ENCODE measurements at regions not wholly inside any gene's neighbourhood (a gene's known extent, or its start where the extent isn't known, plus 50 kb on each side); places are given as distances from the start of the nearest gene placed in this dataset.

DNA sequence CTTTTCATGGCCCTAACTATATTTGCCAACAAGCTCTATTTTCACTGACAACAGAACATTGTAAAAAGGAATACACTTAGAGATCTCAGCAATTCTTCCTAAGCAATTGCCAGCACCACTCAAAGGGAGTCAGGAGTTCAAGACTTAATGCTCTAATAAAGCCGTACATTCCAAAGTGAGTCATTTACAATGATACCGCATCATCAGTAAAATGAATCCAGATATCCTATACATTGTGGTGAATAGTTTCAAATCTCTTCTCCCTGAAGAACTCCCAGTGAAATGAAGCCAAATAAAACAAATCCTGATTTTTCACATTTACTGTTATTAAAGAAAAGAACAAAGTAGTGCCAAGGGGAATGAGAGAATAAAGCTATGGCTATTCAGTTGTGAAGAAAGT lies 2898.7 kb upstream of the PCDH20 start:
- DNase-seq = no peak
- intact Hi-C loops (cut with DNase I) = no loop called here
- Histone ChIP-seq H3K9me3 (no peaks in the 10 kb centered on the region), H3K27ac (no peak overlapping the region), H3K4me1 (ENCODE audit: insufficient read depth) (no peaks in the 10 kb centered on the region), H3K27me3 (no peaks in the 10 kb centered on the region), H3K4me3 (no peak overlapping the region), H3K36me3 (no peaks in the 10 kb centered on the region)
- TF ChIP-seq POLR2A (IDR thresholded peaks at IDR 0.05) (no peak), EP300 (IDR thresholded peaks at IDR 0.05) (no peak)
- TF ChIP-seq, protein P1, sequence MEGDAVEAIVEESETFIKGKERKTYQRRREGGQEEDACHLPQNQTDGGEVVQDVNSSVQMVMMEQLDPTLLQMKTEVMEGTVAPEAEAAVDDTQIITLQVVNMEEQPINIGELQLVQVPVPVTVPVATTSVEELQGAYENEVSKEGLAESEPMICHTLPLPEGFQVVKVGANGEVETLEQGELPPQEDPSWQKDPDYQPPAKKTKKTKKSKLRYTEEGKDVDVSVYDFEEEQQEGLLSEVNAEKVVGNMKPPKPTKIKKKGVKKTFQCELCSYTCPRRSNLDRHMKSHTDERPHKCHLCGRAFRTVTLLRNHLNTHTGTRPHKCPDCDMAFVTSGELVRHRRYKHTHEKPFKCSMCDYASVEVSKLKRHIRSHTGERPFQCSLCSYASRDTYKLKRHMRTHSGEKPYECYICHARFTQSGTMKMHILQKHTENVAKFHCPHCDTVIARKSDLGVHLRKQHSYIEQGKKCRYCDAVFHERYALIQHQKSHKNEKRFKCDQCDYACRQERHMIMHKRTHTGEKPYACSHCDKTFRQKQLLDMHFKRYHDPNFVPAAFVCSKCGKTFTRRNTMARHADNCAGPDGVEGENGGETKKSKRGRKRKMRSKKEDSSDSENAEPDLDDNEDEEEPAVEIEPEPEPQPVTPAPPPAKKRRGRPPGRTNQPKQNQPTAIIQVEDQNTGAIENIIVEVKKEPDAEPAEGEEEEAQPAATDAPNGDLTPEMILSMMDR (IDR thresholded peaks at IDR 0.05) = no peak
- 65 to 81% (median 70%) methylated on average over 2 of the region's 2 CpGs for WGBS, 3 donors

DNA sequence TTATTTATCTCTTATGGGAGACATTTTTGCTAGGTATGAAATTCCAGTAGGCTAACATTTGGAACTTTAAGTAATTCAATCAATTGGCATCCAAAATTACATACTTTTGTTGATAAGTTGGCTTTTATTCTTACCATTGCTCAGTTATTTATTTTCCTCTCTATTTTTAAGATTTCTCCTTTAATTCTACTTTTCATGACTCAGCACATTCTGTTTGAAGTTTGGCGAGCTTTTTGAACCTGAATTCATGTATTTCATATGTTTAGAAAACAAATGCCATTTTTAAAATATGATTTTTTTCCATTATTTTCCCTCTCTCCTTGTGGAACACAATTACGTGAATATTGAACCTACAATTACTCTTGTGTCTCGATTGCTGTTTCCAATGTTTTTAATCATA lies 2896.3 kb upstream of the PCDH20 start:
- H3K27me3 ChIP-seq = no peaks in the 10 kb centered on the region
- H3K4me3 ChIP-seq = no peak overlapping the region
- DNase-seq = no peak
- 76 to 87% (median 77%) methylated on average over 3 of the region's 3 CpGs for WGBS, 3 donors
- H3K4me1 ChIP-seq (ENCODE audit: insufficient read depth) = no peaks in the 10 kb centered on the region
- no peaks in the 10 kb centered on the region for H3K9me3 ChIP-seq
- H3K27ac ChIP-seq = no peak overlapping the region
- intact Hi-C loops (cut with DNase I) = no loop called here
- TF ChIP-seq, protein P1 (IDR thresholded peaks at IDR 0.05) = no peak
- TF ChIP-seq EP300 (IDR thresholded peaks at IDR 0.05) (no peak), POLR2A (IDR thresholded peaks at IDR 0.05) (no peak)
- H3K36me3 ChIP-seq = no peaks in the 10 kb centered on the region

DNA sequence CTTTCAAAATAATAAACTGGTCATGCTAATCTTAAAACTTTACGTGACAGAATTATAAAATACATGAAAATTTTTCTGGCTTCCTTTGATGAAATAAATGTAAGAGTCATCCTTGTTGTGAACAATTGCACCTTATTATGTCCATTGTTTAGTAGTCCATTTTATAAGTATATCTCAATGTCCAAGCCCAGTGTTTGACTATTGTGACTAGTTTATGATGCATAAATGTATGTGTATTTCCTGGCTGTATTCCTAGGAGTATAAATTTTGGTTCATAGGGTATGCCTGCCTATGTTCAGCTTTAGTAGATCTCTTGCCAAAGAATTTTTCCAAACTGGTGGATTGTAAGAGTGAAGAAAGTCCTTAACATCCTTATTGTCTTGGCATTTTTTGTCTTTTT lies 2895.5 kb upstream of the PCDH20 start:
- 84 to 92% (median 89%) methylated on average over 1 of the region's 1 CpG for WGBS, 3 donors
- Histone ChIP-seq H3K4me1 (ENCODE audit: insufficient read depth) (no peaks in the 10 kb centered on the region), H3K4me3 (no peak overlapping the region), H3K9me3 (no peaks in the 10 kb centered on the region), H3K27ac (no peak overlapping the region), H3K27me3 (no peaks in the 10 kb centered on the region), H3K36me3 (no peaks in the 10 kb centered on the region)
- no peak for TF ChIP-seq EP300 (IDR thresholded peaks at IDR 0.05)
- TF ChIP-seq, protein P1 (IDR thresholded peaks at IDR 0.05) = no peak
- TF ChIP-seq POLR2A (IDR thresholded peaks at IDR 0.05) = no peak
- DNase-seq = no peak
- intact Hi-C loops (cut with DNase I) = no loop called here

DNA sequence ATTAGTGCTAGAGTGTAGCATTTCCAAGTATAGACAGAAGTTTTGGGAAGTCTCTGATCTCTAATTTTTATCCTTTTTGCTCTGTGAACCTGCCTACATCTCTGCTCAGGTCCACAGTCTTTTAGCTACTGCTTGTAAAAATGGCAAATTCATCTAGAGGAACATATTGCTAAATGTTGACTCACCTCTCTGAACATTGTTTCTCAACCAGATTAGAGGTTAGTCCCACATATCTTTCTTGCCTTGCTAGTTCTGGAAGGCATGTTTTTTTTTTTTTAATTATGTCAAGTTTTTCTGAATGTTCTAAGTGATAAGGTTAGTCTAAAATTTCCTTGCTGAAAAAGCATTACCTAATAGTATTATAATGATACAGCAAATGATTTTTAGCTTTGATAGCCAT lies 2889.6 kb upstream of the PCDH20 start:
- no peak overlapping the region for H3K27ac ChIP-seq
- intact Hi-C loops (cut with DNase I) = no loop called here
- no peaks in the 10 kb centered on the region for H3K4me1 ChIP-seq (ENCODE audit: insufficient read depth)
- H3K9me3 ChIP-seq = no peaks in the 10 kb centered on the region
- no peaks in the 10 kb centered on the region for H3K36me3 ChIP-seq
- no peak for DNase-seq
- H3K4me3 ChIP-seq = no peak overlapping the region
- TF ChIP-seq POLR2A (IDR thresholded peaks at IDR 0.05) (no peak), EP300 (IDR thresholded peaks at IDR 0.05) (no peak)
- TF ChIP-seq, protein P1 (IDR thresholded peaks at IDR 0.05) = no peak
- no peaks in the 10 kb centered on the region for H3K27me3 ChIP-seq

DNA sequence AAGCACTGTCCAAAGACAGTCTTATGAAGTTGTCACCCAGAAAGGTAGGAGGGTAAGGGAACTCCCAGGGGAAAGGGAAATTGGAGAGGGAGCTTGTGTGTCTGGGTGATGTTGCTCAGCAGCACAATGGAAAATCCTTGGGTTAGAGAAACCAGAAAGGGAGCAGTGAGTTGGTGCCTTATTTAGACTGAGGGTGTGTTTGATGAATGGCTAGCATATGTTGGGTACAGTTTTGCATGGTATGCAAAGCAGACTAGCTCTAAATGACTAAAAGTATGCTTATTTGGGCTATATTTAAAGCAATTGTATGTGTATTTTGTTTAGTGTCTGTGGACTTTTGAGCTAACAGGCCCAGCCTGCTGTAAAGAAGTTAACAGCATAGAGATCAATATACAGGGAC lies 2884.6 kb upstream of the PCDH20 start:
- no peaks in the 10 kb centered on the region for H3K9me3 ChIP-seq
- no peaks in the 10 kb centered on the region for H3K27me3 ChIP-seq
- no peaks in the 10 kb centered on the region for H3K36me3 ChIP-seq
- no peak overlapping the region for H3K27ac ChIP-seq
- intact Hi-C loops (cut with DNase I) = no loop called here
- H3K4me1 ChIP-seq (ENCODE audit: insufficient read depth) = no peaks in the 10 kb centered on the region
- TF ChIP-seq POLR2A (IDR thresholded peaks at IDR 0.05) (no peak), EP300 (IDR thresholded peaks at IDR 0.05) (no peak)
- TF ChIP-seq, protein P1 (IDR thresholded peaks at IDR 0.05) = no peak
- DNase-seq = no peak
- H3K4me3 ChIP-seq = no peak overlapping the region

All from ovary (tissue), 7 donors.